ENCODE measurements at regions not wholly inside any gene's neighbourhood (a gene's known extent, or its start where the extent isn't known, plus 50 kb on each side); places are given as distances from the start of the nearest gene placed in this dataset.

- no peak for DNase-seq
These were observed 157.5 kb upstream of the C21orf91 start for GRCh38 chr21:17976691-17977090.

GRCh38 chr21:17976139-17976538 lies 157.0 kb upstream of the C21orf91 start:
- no peak for DNase-seq

GRCh38 chr21:17967319-17967718 lies 148.2 kb upstream of the C21orf91 start:
- no peak for DNase-seq

DNA sequence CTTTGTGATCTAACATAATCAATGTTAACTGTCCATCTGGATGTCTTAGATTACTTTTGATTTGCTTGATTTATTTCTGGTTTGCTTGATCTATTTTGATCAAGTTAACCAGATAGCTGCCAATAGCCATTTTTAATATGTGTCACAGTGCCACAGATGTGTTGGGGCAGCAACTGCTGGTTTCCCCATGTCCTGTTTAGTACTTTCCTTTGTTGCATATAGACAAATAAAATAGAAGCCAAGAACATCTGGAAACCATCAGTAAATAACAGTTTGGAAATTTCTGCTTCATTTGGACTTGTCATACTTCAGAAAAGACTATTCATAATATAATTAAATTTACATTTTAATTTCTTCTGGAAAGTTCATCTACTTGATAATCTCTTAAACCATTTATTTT lies 145.6 kb upstream of the C21orf91 start:
- no peak for DNase-seq

DNA sequence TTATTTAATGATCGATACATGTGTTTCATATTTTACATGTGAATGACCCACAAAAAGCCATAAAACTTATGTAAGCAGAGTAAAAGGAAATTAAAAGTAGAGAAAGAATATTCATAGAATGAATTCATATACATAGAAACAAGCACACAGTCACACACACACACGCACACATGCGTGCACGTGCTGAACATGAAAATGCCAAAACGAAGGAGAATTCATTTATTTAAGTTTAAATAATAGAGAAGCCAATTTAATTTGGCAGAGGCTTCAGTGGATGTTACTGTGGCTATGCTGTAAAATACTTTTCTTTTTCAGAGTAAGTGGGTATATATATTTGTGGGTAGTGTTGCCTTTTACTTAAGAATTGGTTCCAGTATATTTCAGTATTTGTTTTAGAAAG lies 145.0 kb upstream of the C21orf91 start:
- no peak for DNase-seq

DNA sequence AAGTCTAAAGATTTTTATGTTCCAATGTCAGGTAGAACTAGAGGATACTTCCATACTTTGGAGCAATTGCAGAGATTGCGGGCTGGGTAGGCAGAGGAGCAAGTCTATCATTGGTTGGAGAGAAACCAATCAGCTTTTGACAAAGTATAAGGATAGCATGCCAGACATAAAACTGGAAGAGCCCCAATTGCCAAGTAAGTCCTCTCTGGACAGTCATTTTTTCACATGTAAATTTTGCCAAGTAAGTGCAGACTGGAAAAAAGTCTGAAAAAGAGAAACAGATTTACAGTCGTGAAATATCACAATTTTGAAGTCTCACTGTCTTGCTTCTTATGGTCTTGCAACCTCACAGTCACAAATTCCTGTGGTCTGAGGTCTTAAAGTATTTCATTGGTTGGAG lies 131.4 kb upstream of the C21orf91 start:
- DNase-seq: no peak

GRCh38 chr21:17949421-17949820 lies 130.3 kb upstream of the C21orf91 start:
- no peak for DNase-seq

DNA sequence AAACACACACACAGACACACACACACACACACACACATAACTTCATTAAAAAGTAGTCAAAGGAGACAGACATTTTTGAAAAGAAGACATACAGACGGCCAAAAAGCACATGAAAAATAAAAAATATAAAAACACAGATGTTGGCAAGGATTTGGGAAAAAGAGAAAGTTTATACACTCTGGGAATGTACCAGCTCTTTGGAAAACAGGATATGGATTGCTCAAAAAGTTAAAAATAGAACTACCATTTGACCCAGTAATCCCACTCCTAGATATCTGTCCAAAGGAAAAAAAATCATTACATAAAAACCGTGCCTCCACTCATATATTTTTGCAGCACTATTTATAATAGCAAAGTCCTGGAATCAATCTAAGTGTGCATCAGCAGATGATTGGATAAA lies 128.4 kb upstream of the C21orf91 start:
- DNase-seq: no peak

GRCh38 chr21:17931080-17931479 lies 111.9 kb upstream of the C21orf91 start:
- no peak for DNase-seq

DNA sequence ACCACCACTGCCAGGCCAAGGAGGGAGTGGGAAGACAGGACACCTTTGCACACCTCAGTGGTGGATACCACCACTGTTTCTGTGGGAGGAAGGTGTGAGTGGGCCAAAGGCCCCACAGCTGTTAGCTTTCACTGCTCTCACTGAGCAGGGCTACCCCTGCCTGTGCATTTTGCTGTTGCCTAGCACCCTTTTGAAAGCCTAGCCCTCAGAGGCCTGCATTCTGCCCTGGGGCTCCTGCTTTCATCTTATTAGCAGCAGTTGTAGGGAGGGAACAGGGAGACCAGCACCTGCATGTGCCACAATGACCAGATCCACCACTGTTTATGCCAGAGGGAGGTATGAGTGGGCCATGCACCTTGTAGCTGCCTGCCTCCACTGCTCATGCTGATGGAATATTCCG lies 110.9 kb upstream of the C21orf91 start:
- no peak for DNase-seq

GRCh38 chr21:17929510-17929909 lies 110.4 kb upstream of the C21orf91 start:
- no peak for DNase-seq

DNA sequence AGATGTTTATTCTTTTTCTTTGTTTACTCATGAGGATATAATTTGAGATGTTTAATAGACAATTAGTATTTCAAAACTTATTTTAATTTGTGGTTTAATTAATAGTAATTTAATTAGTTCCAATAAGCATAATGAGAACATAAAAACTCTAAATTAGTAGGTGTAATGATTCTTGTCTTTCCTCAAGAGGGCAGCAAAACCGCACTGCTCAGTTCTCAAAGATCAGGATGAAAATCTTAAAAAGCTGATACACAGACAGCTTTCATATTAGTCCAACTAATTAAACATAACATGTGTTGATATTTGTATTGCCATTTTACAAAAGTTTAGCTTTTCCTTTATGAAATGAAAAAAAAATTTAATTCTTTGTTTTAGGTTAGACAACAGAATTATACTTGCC lies 106.7 kb upstream of the C21orf91 start:
- DNase-seq: no peak

GRCh38 chr21:17925000-17925610 lies 105.9 kb upstream of the C21orf91 start:
- peak; percentile 24 to 31 for DNase-seq

DNA sequence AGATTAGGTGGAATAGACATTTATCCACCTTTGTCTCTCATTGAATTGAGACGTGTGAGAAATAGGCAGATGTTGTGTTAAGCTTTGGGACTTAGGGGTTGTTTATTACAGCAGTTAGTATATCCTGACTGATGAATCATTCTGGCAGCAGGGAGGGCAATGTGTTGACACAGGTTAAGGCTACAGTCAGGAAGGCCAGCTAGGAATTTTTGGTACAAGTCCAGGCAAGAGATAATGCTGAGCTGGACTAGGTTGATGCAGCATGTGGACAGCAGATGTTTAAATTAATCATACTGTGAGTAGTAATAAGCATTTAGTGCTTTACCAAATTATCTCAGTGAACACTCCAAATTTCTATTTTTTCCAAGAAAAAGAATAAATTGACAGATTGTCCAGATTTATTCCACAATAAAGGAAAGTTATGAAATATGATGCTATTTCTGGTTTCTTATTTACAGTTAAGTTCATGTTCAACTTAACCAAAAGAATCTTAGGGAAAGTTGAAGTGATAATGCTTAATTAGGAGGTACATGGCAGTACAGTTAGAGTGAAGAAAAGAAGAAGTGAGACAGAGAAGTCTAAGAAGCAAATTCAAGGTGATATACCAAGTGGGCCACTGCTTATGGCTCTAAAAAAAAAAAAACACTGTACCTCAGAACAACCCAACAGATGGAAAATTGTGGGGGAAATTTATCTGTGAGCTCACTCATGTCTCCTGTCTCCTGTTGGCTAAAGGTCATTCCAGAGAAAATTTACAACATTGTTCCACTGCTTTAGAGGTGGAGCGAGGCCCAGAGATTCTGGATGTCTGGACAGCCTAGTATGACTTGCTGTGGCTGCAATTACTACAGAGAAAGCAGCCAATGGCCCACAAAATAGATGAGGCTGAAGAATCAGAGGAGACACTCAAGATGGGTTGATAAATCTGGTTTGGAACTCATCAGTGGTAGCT lies 102.7 kb upstream of the C21orf91 start:
- DNase-seq: no peak

- no peak for DNase-seq
These were observed 96.8 kb upstream of the C21orf91 start for GRCh38 chr21:17915976-17916375.

GRCh38 chr21:17911628-17912027 lies 92.5 kb upstream of the C21orf91 start:
- DNase-seq: no peak

GRCh38 chr21:17903929-17904639 lies 84.9 kb upstream of the C21orf91 start:
- DNase-seq: no peak

DNA sequence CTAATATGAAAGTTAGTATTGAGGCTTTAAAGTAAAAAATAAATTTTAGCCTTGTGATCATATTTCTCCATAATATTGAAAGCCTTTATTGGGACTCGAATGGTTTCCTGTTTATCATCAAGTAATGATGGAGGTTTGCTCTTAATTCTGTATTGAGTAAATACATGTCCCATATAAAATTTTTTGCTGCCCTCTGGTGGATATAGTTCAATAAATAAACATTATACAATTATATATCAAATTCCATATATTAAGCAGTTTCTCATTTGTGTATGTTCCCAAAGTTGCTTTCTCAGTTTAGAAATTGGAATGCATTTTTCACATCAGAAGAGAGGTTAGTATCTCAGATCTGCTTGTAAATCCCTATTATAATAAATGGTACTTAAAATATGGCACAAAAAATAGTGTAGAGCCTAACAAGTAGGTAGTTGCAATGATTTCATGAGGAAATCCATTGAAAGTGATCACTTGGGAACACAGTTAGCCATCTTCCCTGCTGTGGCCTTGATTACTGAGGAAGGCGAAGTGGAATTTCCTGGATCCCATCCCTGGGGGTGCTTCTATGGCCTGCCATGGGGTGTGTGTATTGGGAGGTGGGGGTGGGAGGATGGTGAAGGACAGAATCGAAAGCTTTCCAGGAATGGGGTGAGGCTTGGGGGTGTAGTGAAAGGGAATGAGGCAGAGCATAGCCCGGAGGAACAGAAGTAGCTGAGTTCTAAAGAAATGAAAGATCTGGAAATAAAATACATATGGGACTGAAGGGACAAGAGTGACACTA lies 84.1 kb upstream of the C21orf91 start:
- no peak for DNase-seq

GRCh38 chr21:17901458-17902079 lies 82.4 kb upstream of the C21orf91 start:
- no peak for DNase-seq

GRCh38 chr21:17900990-17901385 lies 81.8 kb upstream of the C21orf91 start:
- no peak for DNase-seq

GRCh38 chr21:17900281-17900989 lies 81.3 kb upstream of the C21orf91 start:
- no peak for DNase-seq

GRCh38 chr21:17889171-17889570 lies 70.0 kb upstream of the C21orf91 start:
- no peak for DNase-seq

Measured in activated CD4-positive, alpha-beta T cell treated with anti-CD3 and anti-CD28 coated beads, Interleukin-2, amount 50 U/mL, for 4 hours (primary cell).